CD14-positive monocyte (primary cell): ENCODE measurements at regions not wholly inside any gene's neighbourhood (a gene's known extent, or its start where the extent isn't known, plus 50 kb on each side); places are given as distances from the start of the nearest gene placed in this dataset.
"Not testable (repeated sequence)": the region's sequence is repeated elsewhere in the genome, so short reads cannot be mapped to it uniquely, and the experiment has no call there.

Experiments used
- DNase-seq, 3 donors: peaks; one replicate each; pipeline ENCODE4 v3.0.0-alpha.2; 2011 to 2022
- H2AFZ ChIP-seq: 2 replicates; pipeline ENCODE4 v1.6.0; 2012; ENCODE audit warnings: mild to moderate bottlenecking, low read depth, low read length, inconsistent platforms; ENCODE audit not compliant: insufficient read depth, poor library complexity, severe bottlenecking
- H3K27ac ChIP-seq, 2 donors: 1 replicate in 1 of 2; 2 replicates in 1 of 2; pipeline ENCODE4 v1.5.1; 2012 to 2013; ENCODE audit warnings: low read length in 2 of 2, control low read depth in 1 of 2, inconsistent platforms in 1 of 2, low read depth in 1 of 2, mild to moderate bottlenecking in 1 of 2
- H3K27me3 ChIP-seq, 2 donors: one replicate each; pipeline versions ENCODE4 v1.6.0 to v1.6.1; 2011 to 2013; ENCODE audit warnings: low read length in 2 of 2; ENCODE audit not compliant: control insufficient read depth in 2 of 2, insufficient read depth in 2 of 2
- H3K36me3 ChIP-seq, 2 donors: replicated peaks in 1 of 2; 1 replicate in 1 of 2; 2 replicates in 1 of 2; pipeline versions ENCODE4 v1.5.1 to v1.6.1; 2012 to 2013; ENCODE audit warnings: low read length in 2 of 2, control low read depth in 1 of 2, inconsistent platforms in 1 of 2, mild to moderate bottlenecking in 1 of 2; ENCODE audit not compliant: insufficient read depth in 2 of 2, control insufficient read depth in 1 of 2
- H3K4me1 ChIP-seq, 2 donors: 1 replicate in 1 of 2; 2 replicates in 1 of 2; pipeline versions ENCODE4 v1.5.1 to v1.6.1; 2012 to 2013; ENCODE audit warnings: low read length in 2 of 2, control low read depth in 1 of 2, inconsistent platforms in 1 of 2, mild to moderate bottlenecking in 1 of 2, moderate library complexity in 1 of 2; ENCODE audit not compliant: insufficient read depth in 2 of 2, control insufficient read depth in 1 of 2
- H3K4me2 ChIP-seq: replicated peaks from 2 replicates; pipeline ENCODE3; 2012; ENCODE audit warnings: low read length, moderate library complexity, mild to moderate bottlenecking; ENCODE audit not compliant: poor library complexity, severe bottlenecking; ENCODE audit errors: extremely low read depth
- H3K4me3 ChIP-seq, 3 experiments: fragments of 200-600 bp in 1 of 3; sonication (generic) in 1 of 3; replicated peaks in 1 of 3; 1 replicate in 2 of 3; 2 replicates in 1 of 3; pipeline ENCODE4 v1.5.1; 2011 to 2013; ENCODE audit warnings: low read length in 3 of 3, mild to moderate bottlenecking in 3 of 3, control low read depth in 2 of 3, low read depth in 2 of 3, inconsistent platforms in 1 of 3, moderate library complexity in 1 of 3
- H3K79me2 ChIP-seq: 2 replicates; pipeline ENCODE4 v1.6.0; 2012; ENCODE audit warnings: mild to moderate bottlenecking, control low read depth, inconsistent platforms, low read length, moderate library complexity; ENCODE audit not compliant: insufficient read depth
- H3K9ac ChIP-seq: 2 replicates; pipeline ENCODE4 v1.6.0; 2017; ENCODE audit warnings: low read length, mild to moderate bottlenecking; ENCODE audit not compliant: insufficient read depth, poor library complexity, severe bottlenecking
- H3K9me3 ChIP-seq, 2 donors: replicated peaks in 1 of 2; 1 replicate in 1 of 2; 2 replicates in 1 of 2; pipeline versions ENCODE4 v1.5.1 to v1.6.1; 2012 to 2013; ENCODE audit warnings: low read length in 2 of 2, control low read depth in 1 of 2; ENCODE audit not compliant: control insufficient read depth in 1 of 2, insufficient read depth in 1 of 2
- H4K20me1 ChIP-seq: 2 replicates; pipeline ENCODE4 v1.6.0; 2012; ENCODE audit warnings: mild to moderate bottlenecking, low read length, control low read depth, moderate library complexity; ENCODE audit not compliant: insufficient read depth
- H3K27ac Mint-ChIP-seq, 7 donors: one replicate each; pipeline ENCODE4 v1.8.0; 2020; ENCODE audit warnings: mild to moderate bottlenecking in 7 of 7, mixed read lengths in 7 of 7, moderate library complexity in 6 of 7, inconsistent platforms in 2 of 7
- H3K27me3 Mint-ChIP-seq, 3 donors: one replicate each; pipeline ENCODE4 v1.8.0; 2021 to 2022; ENCODE audit warnings: low read depth in 3 of 3, mild to moderate bottlenecking in 3 of 3, mixed read lengths in 3 of 3, moderate library complexity in 3 of 3, inconsistent platforms in 1 of 3
- H3K36me3 Mint-ChIP-seq, 2 donors: one replicate each; pipeline ENCODE4 v1.8.0; 2020; ENCODE audit warnings: mixed read lengths in 2 of 2, inconsistent platforms in 1 of 2, mild to moderate bottlenecking in 1 of 2
- H3K4me1 Mint-ChIP-seq: one replicate; pipeline ENCODE4 v1.8.0; 2020; ENCODE audit warnings: mild to moderate bottlenecking, mixed read lengths
- H3K4me3 Mint-ChIP-seq, 2 donors: one replicate each; pipeline ENCODE4 v1.8.0; 2020; ENCODE audit warnings: mild to moderate bottlenecking in 2 of 2, mixed read lengths in 2 of 2, moderate library complexity in 1 of 2
- H3K9me3 Mint-ChIP-seq, 7 donors: one replicate each; pipeline ENCODE4 v1.8.0; 2020 to 2022; ENCODE audit warnings: mixed read lengths in 7 of 7, mild to moderate bottlenecking in 6 of 7, moderate library complexity in 6 of 7, inconsistent platforms in 2 of 7
- CTCF ChIP-seq: fragments of 200-600 bp; IDR thresholded peaks from one replicate; pipeline ENCODE4 v1.8.0; 2022; ENCODE audit warnings: antibody characterized with exemption, mild to moderate bottlenecking
- WGBS: methylation state at CpG from one replicate; pipeline ENCODE4 v1.1.5; 2013; ENCODE audit warnings: missing lambda C conversion rate; ENCODE audit not compliant: insufficient coverage; 5-methylcytosine and 5-hydroxymethylcytosine counted together
- intact Hi-C, 2 donors: fragments of 100-400 bp; cut with micrococcal nuclease; formaldehyde crosslinking; loops; one replicate each; pipeline versions ENCODE4 v1.15.0 to v1.15.1; 2023

- H3K27ac Mint-ChIP-seq = no peak overlapping the region
- 89% methylated on average over 7 of the region's 9 CpGs for WGBS
- H3K4me1 ChIP-seq = no peaks in the 10 kb centered on the region
These were observed 949.4 kb upstream of the GJE1 start for GRCh38 chr6:141183368-141183767.

GRCh38 chr6:141175458-141175857, 957.3 kb upstream of the GJE1 start:
- H3K36me3 ChIP-seq, H2AFZ ChIP-seq, intact Hi-C loops, H3K27me3 Mint-ChIP-seq, H3K9ac ChIP-seq, H3K4me3 Mint-ChIP-seq, H4K20me1 ChIP-seq, H3K4me1 Mint-ChIP-seq, H3K4me3 ChIP-seq, H3K4me1 ChIP-seq, H3K4me2 ChIP-seq, H3K27ac Mint-ChIP-seq, H3K36me3 Mint-ChIP-seq, DNase-seq, H3K27ac ChIP-seq, H3K27me3 ChIP-seq, H3K79me2 ChIP-seq: not testable (repeated sequence)
- H3K9me3 ChIP-seq = peaks cover 23 to 35% of the 10 kb centered on the region in 2 donors
- 83% methylated on average over 1 of the region's 5 CpGs for WGBS
- H3K9me3 Mint-ChIP-seq = peaks cover 12 to 43% (median 22%) of the 10 kb centered on the region in 7 donors

More at GRCh38 chr6:141183368-141183767, 949.4 kb upstream of the GJE1 start:
- Mint-ChIP-seq H3K36me3 (no peaks in the 10 kb centered on the region), H3K27me3 (peaks cover 0 to 1% (median 0%) of the 10 kb centered on the region in 3 donors), H3K9me3 (peaks cover 15 to 30% (median 19%) of the 10 kb centered on the region in 7 donors), H3K4me1 (no peaks in the 10 kb centered on the region), H3K4me3 (no peak overlapping the region)
- DNase-seq = no peak
- Histone ChIP-seq H3K27me3 (no peaks in the 10 kb centered on the region), H3K9me3 (peaks cover 23 to 27% of the 10 kb centered on the region in 2 donors), H2AFZ (no peak overlapping the region), H3K4me2 (no peak overlapping the region), H3K36me3 (no peaks in the 10 kb centered on the region), H3K4me3 (no peak overlapping the region), H3K9ac (no peak overlapping the region), H4K20me1 (no peaks in the 10 kb centered on the region), H3K27ac (no peak overlapping the region), H3K79me2 (no peaks in the 10 kb centered on the region)
- no peak for TF ChIP-seq CTCF
- intact Hi-C loops = no loop called here
